SK-N-SH (cell line): ENCODE measurements at regions not wholly inside any gene's neighbourhood (a gene's known extent, or its start where the extent isn't known, plus 50 kb on each side); places are given as distances from the start of the nearest gene placed in this dataset.

Experiments
- CTCF ChIP-seq: fragments of 200-600 bp; sonication (generic); IDR thresholded peaks from 2 replicates; pipeline ENCODE4 v1.6.1; 2017; ENCODE audit warnings: antibody characterized with exemption, mild to moderate bottlenecking, moderate library complexity
- REST ChIP-seq: IDR thresholded peaks from 2 replicates; pipeline ENCODE4 v1.6.1; 2012; ENCODE audit warnings: mild to moderate bottlenecking, low read depth, low read length, moderate library complexity
- TCF12 ChIP-seq: IDR thresholded peaks from 2 replicates; pipeline ENCODE4 v1.4.0; 2012

- TF ChIP-seq TCF12 (no peak), CTCF (no peak), REST (no peak)
Measured at GRCh38 chr4:129852434-129852833, 756.5 kb downstream of the C4orf33 start.
